Gastrocnemius medialis (tissue), 4 donors: ENCODE measurements at regions not wholly inside any gene's neighbourhood (a gene's known extent, or its start where the extent isn't known, plus 50 kb on each side); places are given as distances from the start of the nearest gene placed in this dataset.

Experiments used
- ATAC-seq, 2 donors: fragments of 150-250 bp; one replicate each; pipeline ENCODE4 v1.9.1; 2016
- DNase-seq, 2 donors: peaks; one replicate each; pipeline ENCODE4 v3.0.0-alpha.2; 2019
- H3K27ac ChIP-seq, 4 donors: fragments of 200-600 bp; sonication (generic); 1 replicate in 1 of 4; 2 replicates in 3 of 4; pipeline ENCODE4 v1.5.1; 2016 to 2018; ENCODE audit warnings: mild to moderate bottlenecking in 2 of 4, moderate library complexity in 1 of 4
- H3K27me3 ChIP-seq, 3 donors: fragments of 200-600 bp; sonication (generic) in 2 of 3; 1 replicate in 1 of 3; 2 replicates in 2 of 3; pipeline versions ENCODE4 v1.5.1 to v1.6.0; 2016 to 2019; ENCODE audit warnings: mild to moderate bottlenecking in 1 of 3, moderate library complexity in 1 of 3
- H3K36me3 ChIP-seq, 2 donors: fragments of 200-600 bp; sonication (generic) in 1 of 2; one replicate each; pipeline ENCODE4 v1.5.1; 2017 to 2018
- H3K4me1 ChIP-seq, 2 donors: fragments of 200-600 bp; sonication (generic) in 1 of 2; one replicate each; pipeline ENCODE4 v1.5.1; 2016 to 2017; ENCODE audit warnings: mild to moderate bottlenecking in 2 of 2
- H3K4me3 ChIP-seq, 4 donors: fragments of 200-600 bp; sonication (generic) in 3 of 4; 1 replicate in 1 of 4; 2 replicates in 3 of 4; pipeline ENCODE4 v1.5.1; 2016 to 2019; ENCODE audit warnings: mild to moderate bottlenecking in 2 of 4
- H3K9me3 ChIP-seq, 3 donors: fragments of 200-600 bp; sonication (generic) in 2 of 3; 1 replicate in 1 of 3; 2 replicates in 2 of 3; pipeline ENCODE4 v1.5.1; 2016 to 2019
- CTCF ChIP-seq, 5 experiments: fragments of 450-650 bp in 3 of 5; fragments of 200-600 bp in 2 of 5; sonication (generic) in 2 of 5; IDR thresholded peaks in 4 of 5; conservative IDR thresholded peaks in 1 of 5; 1 replicate in 4 of 5; 2 replicates in 1 of 5; pipeline ENCODE4 v1.5.1; 2016 to 2019; ENCODE audit warnings: antibody characterized with exemption in 5 of 5, mild to moderate bottlenecking in 3 of 5, moderate library complexity in 3 of 5
- POLR2A ChIP-seq, 2 donors: fragments of 450-650 bp; IDR thresholded peaks; one replicate each; pipeline ENCODE4 v1.6.1; 2017; ENCODE audit warnings: antibody characterized with exemption in 2 of 2, mild to moderate bottlenecking in 2 of 2, moderate library complexity in 2 of 2
- in situ Hi-C, 4 donors: fragments of 200-750 bp; cut with MboI; loops; one replicate each; pipeline versions ENCODE4 v1.15.0 to v1.8.0; 2017; ENCODE audit warnings: low sequenced_read_pairs in 4 of 4
- intact Hi-C: fragments of 100-400 bp; cut with DNase I; formaldehyde crosslinking; loops from one replicate; pipeline ENCODE4 v1.15.1; 2023; ENCODE audit warnings: low total_unique reads

- intact Hi-C loops (no loop called here), in situ Hi-C loops (no loop called here)
- peak; percentile 54 to 55 for ATAC-seq
- Histone ChIP-seq H3K27me3 (no peaks in the 10 kb centered on the region), H3K4me1 (no peaks in the 10 kb centered on the region), H3K4me3 (no peak overlapping the region), H3K27ac (peak overlapping the region in 1 of 4 donors; percentile 41), H3K36me3 (no peaks in the 10 kb centered on the region), H3K9me3 (no peaks in the 10 kb centered on the region)
- no peak for DNase-seq
- TF ChIP-seq CTCF (IDR thresholded peaks at IDR 0.05 in 4 of 5, conservative IDR thresholded peaks at IDR 0.05 in 1 of 5), result no peak
- TF ChIP-seq POLR2A (IDR thresholded peaks at IDR 0.05), result no peak
These were observed 1225.5 kb downstream of the NLGN4Y start for GRCh38 chrY:15749533-15750433.

GRCh38 chrY:15751001-15751400 is 1226.7 kb downstream of the NLGN4Y start:
- TF ChIP-seq CTCF (IDR thresholded peaks at IDR 0.05 in 4 of 5, conservative IDR thresholded peaks at IDR 0.05 in 1 of 5) (no peak), POLR2A (IDR thresholded peaks at IDR 0.05) (no peak)
- Histone ChIP-seq H3K4me3 (no peak overlapping the region), H3K27ac (no peak overlapping the region), H3K9me3 (no peaks in the 10 kb centered on the region), H3K36me3 (no peaks in the 10 kb centered on the region), H3K27me3 (no peaks in the 10 kb centered on the region), H3K4me1 (no peaks in the 10 kb centered on the region)
- DNase-seq, result no peak
- no peak for ATAC-seq
- in situ Hi-C loops (no loop called here), intact Hi-C loops (no loop called here)

DNA sequence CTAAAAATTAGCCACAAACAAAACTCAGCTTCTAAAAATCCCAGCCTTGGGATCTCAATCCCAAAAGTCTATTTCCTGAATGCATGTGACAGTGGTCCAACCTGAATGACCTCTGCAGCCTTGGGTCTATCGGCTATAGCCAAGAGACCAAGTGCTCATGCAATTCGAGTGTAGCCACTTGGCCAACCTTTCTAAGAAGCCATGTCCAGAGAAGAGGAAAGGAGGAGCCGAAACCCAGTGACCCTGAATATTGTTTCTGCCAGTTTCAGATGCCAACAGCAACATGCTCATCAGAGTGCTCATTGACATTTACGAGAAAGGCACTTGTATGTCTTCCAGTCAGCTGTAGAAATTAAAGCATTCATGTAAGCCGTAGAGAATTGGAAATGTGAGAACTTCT is 1231.9 kb downstream of the NLGN4Y start:
- Histone ChIP-seq H3K36me3 (no peaks in the 10 kb centered on the region), H3K27ac (no peak overlapping the region), H3K9me3 (no peaks in the 10 kb centered on the region), H3K4me1 (no peaks in the 10 kb centered on the region), H3K4me3 (no peak overlapping the region), H3K27me3 (no peaks in the 10 kb centered on the region)
- ATAC-seq (no peak), DNase-seq (no peak)
- intact Hi-C loops (no loop called here), in situ Hi-C loops (no loop called here)
- TF ChIP-seq CTCF (IDR thresholded peaks at IDR 0.05 in 4 of 5, conservative IDR thresholded peaks at IDR 0.05 in 1 of 5), result no peak

DNA sequence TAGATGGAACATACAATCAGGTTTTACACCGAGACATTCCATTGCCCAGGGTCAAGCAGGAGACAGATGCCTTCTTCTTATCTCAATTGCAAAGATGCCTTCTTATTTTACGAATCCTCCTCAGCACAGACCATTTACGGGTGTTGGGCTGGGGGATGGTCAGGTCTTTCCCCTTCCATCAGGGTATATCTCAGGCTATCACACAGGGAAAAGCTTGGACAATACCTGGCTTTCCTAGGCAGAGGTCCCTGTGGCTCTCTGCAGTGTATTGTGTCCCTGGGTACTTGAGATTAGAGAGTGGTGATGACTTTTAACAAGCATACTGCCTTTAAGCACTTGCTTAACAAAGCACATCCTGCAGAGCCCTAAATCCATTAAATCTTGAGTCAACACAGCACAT is 1249.2 kb downstream of the NLGN4Y start:
- Histone ChIP-seq H3K4me3 (no peak overlapping the region), H3K9me3 (no peaks in the 10 kb centered on the region), H3K36me3 (no peaks in the 10 kb centered on the region), H3K4me1 (no peaks in the 10 kb centered on the region), H3K27ac (no peak overlapping the region), H3K27me3 (no peaks in the 10 kb centered on the region)
- no peak for TF ChIP-seq CTCF (IDR thresholded peaks at IDR 0.05 in 4 of 5, conservative IDR thresholded peaks at IDR 0.05 in 1 of 5)
- DNase-seq, result no peak
- intact Hi-C loops, result no loop called here
- in situ Hi-C loops, result no loop called here
- ATAC-seq, result no peak

GRCh38 chrY:15775880-15776279 is 1251.6 kb downstream of the NLGN4Y start:
- Histone ChIP-seq H3K4me3 (no peak overlapping the region), H3K27ac (no peak overlapping the region), H3K9me3 (no peaks in the 10 kb centered on the region), H3K4me1 (no peaks in the 10 kb centered on the region), H3K36me3 (no peaks in the 10 kb centered on the region), H3K27me3 (no peaks in the 10 kb centered on the region)
- TF ChIP-seq CTCF (IDR thresholded peaks at IDR 0.05 in 4 of 5, conservative IDR thresholded peaks at IDR 0.05 in 1 of 5) (no peak), POLR2A (IDR thresholded peaks at IDR 0.05) (no peak)
- DNase-seq (no peak), ATAC-seq (no peak)
- intact Hi-C loops, result no loop called here
- in situ Hi-C loops, result no loop called here
